Activated effector memory CD4-positive, alpha-beta T cell treated with Interleukin-2 at 50 U/mL for 16 hours (primary cell): ENCODE measurements at regions not wholly inside any gene's neighbourhood (a gene's known extent, or its start where the extent isn't known, plus 50 kb on each side); places are given as distances from the start of the nearest gene placed in this dataset.

ENCODE experiments used
- DNase-seq: peaks from one replicate; pipeline ENCODE4 v3.0.0-alpha.2; 2020

- no peak for DNase-seq
These were observed 277.8 kb downstream of the MN1 start for GRCh38 chr22:27523711-27524110.

- no peak for DNase-seq
These were observed 275.8 kb downstream of the MN1 start for GRCh38 chr22:27525711-27526110.

- no peak for DNase-seq
These were observed 274.7 kb downstream of the MN1 start for GRCh38 chr22:27526901-27527300.

GRCh38 chr22:27531782-27532530 lies 269.6 kb downstream of the MN1 start:
- DNase-seq, result no peak

- DNase-seq, result no peak
These were observed 268.3 kb downstream of the MN1 start for GRCh38 chr22:27533105-27533745.

GRCh38 chr22:27534720-27535125 lies 266.8 kb downstream of the MN1 start:
- DNase-seq, result no peak

- DNase-seq, result no peak
These were observed 266.1 kb downstream of the MN1 start for GRCh38 chr22:27535452-27535851.

GRCh38 chr22:27537501-27537900 lies 264.1 kb downstream of the MN1 start:
- DNase-seq, result no peak

- no peak for DNase-seq
These were observed 262.9 kb downstream of the MN1 start for GRCh38 chr22:27538666-27539065.

- DNase-seq, result no peak
These were observed 261.3 kb downstream of the MN1 start for GRCh38 chr22:27540247-27540646.

GRCh38 chr22:27540656-27541396 lies 260.7 kb downstream of the MN1 start:
- no peak for DNase-seq

GRCh38 chr22:27541836-27542235 lies 259.7 kb downstream of the MN1 start:
- no peak for DNase-seq

- no peak for DNase-seq
These were observed 259.0 kb downstream of the MN1 start for GRCh38 chr22:27542602-27543001.

- DNase-seq, result no peak
These were observed 258.1 kb downstream of the MN1 start for GRCh38 chr22:27543460-27543859.

- DNase-seq, result no peak
These were observed 256.5 kb downstream of the MN1 start for GRCh38 chr22:27545085-27545484.

- no peak for DNase-seq
These were observed 255.2 kb downstream of the MN1 start for GRCh38 chr22:27546157-27546935.

GRCh38 chr22:27551402-27551801 lies 250.2 kb downstream of the MN1 start:
- no peak for DNase-seq

GRCh38 chr22:27552176-27552575 lies 249.4 kb downstream of the MN1 start:
- no peak for DNase-seq

- DNase-seq, result no peak
These were observed 248.7 kb downstream of the MN1 start for GRCh38 chr22:27552863-27553262.

- no peak for DNase-seq
These were observed 247.3 kb downstream of the MN1 start for GRCh38 chr22:27554106-27554811.

GRCh38 chr22:27554841-27555456 lies 246.6 kb downstream of the MN1 start:
- no peak for DNase-seq

- no peak for DNase-seq
These were observed 245.2 kb downstream of the MN1 start for GRCh38 chr22:27556371-27556770.
